SK-N-SH treated with all-trans-retinoic acid at 6 μM for 48 hours (cell line): ENCODE measurements at regions not wholly inside any gene's neighbourhood (a gene's known extent, or its start where the extent isn't known, plus 50 kb on each side); places are given as distances from the start of the nearest gene placed in this dataset.
"Not testable (repeated sequence)": the region's sequence is repeated elsewhere in the genome, so short reads cannot be mapped to it uniquely, and the experiment has no call there.

ENCODE experiments used
- ATAC-seq: fragments of 200-7000 bp; cut with Tn5 transposase; 3 replicates; pipeline ENCODE4 v1.9.1; 2020; ENCODE audit warnings: mild to moderate bottlenecking, moderate library complexity
- ARNTL ChIP-seq: fragments of 450-650 bp; formaldehyde crosslinking; IDR thresholded peaks from 2 replicates; pipeline ENCODE4 v1.5.0; 2020; ENCODE audit warnings: low read depth, mild to moderate bottlenecking, moderate library complexity, borderline replicate concordance
- RARB ChIP-seq: fragments of 250-450 bp; sonication (Bioruptor Pico); IDR thresholded peaks from 2 replicates; pipeline ENCODE4 v1.8.0; 2021; ENCODE audit warnings: mild to moderate bottlenecking, moderate library complexity

- ATAC-seq: not testable (repeated sequence)
Observed at GRCh38 chr9:42239445-42240260, 56.2 kb downstream of the SPATA31A6 start.

DNA sequence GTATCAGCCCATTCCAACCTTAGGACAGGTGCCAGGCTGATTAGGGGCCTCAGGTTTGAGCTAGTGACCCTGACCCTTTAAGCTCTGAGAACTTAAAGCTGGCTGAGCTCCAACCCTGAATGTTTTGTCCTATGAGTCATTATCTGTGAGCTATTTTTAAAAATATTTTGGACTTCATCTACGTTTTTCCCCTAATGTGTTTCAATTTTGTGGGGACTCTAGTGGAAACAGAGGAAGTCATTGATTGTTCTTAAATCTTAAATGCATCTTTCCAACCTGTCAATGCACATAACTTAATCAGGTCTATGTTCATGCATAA lies 56.8 kb downstream of the SPATA31A6 start:
- ATAC-seq: not testable (repeated sequence)

- not testable (repeated sequence) for ATAC-seq
Observed at GRCh38 chr9:42243211-42243610, 59.8 kb downstream of the SPATA31A6 start.

- peak; percentile 76 for ATAC-seq
Observed at GRCh38 chr9:42243822-42244221, 60.4 kb downstream of the SPATA31A6 start.

DNA sequence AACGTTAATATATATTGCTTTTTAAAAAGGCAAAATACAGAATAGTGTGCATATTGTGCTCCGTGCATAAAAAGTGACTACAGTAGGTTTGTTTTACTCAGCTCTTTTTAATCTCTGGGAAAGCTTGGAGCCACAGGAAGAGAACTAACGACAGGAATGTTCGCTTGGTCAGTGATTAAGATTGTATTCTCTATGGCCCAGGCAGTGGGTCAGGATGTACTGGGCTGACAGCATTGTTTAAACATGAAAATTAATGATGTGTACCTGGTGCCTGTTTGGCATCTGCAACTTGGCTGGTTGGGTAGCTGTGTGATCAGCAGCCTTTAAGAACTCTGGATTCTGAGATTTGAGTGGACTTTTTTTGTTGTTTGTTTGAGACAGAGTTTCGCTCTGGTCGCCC lies 85.3 kb downstream of the SPATA31A6 start:
- peak; percentile 33 for ATAC-seq

- peak; percentile 62 for ATAC-seq
Observed at GRCh38 chr9:42269171-42269570, 85.7 kb downstream of the SPATA31A6 start.

DNA sequence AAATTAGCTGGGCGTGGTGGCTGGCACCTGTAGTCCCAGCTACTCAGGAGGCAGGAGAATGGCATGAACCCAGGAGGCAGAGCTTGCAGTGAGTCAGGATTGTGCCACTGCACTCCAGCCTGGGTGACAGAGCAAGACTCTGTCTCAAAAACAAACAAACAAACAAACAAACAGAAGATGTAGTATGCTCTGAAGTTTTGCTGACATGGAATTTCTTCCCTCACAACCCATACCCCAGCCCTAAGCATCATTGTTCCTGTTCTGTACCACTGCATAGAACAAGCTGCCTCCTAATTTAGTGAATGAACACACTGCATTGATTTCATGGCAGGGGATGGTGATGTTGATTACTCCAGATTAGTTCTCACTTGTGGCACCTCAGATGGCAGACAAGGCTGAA lies 89.7 kb downstream of the SPATA31A6 start:
- not testable (repeated sequence) for ATAC-seq

DNA sequence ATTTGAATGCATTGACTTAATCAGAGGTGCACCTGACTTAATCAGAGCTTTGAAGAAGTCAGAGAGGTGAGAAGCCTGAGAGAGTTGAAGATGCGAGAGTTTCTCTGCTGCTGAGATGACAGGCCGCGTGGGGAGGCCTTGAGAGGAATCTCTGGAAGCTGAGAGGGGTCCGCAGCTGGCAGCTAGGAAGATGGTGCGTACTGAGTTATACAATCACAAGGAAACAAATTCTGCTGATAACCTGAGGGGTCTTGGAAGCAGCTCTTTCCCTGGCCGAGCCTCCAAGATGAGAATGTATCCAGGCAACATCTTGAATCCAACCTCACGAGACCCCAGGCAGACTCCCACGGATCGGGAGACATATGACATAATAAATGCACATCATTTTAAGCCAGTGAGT lies 91.7 kb downstream of the SPATA31A6 start:
- TF ChIP-seq RARB (no peak), ARNTL (CRISPR knock-in tag) (no peak)
- ATAC-seq: no peak

- not testable (repeated sequence) for ATAC-seq
Observed at GRCh38 chr9:42282531-42283178, 99.2 kb downstream of the SPATA31A6 start.

DNA sequence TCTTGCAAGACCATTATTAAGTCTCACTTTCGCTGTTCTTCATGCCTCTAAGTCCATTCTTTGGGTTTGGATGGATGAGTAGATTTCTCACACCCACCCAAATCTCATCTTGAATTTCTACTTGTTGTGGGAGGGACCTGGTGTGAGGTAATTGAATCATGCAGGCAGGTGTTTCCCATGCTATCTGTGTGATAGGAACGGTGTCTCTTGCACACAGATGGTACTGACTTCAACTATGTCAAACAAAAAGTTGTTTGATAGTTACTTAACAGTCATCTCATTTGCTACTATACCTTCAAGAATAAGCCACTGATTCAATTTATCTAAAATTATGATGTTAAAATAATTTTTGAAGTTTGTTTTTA lies 99.7 kb downstream of the SPATA31A6 start:
- ATAC-seq: not testable (repeated sequence)

- ATAC-seq: not testable (repeated sequence)
Observed at GRCh38 chr9:42286145-42286845, 102.8 kb downstream of the SPATA31A6 start.

GRCh38 chr9:42288002-42288864 lies 104.8 kb downstream of the SPATA31A6 start:
- ATAC-seq: not testable (repeated sequence)

DNA sequence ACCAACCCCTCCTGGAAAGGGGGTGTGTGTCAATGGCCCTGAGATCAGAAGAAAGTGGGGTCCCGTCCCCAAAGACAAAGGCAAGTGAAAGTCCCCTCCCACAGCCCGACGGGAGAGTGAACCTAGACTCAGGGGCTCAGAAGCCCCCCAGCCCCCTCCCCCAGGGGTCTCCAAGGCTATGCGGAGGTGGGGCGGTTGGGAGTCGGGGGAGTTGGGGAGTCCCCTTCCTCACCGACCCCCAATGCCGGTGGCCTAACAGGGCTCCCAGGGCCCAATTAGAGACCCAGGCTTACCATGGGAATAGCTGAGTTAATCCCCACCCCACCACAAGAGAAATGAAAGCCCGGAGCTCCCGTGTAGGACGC lies 105.4 kb downstream of the SPATA31A6 start:
- not testable (repeated sequence) for ATAC-seq

DNA sequence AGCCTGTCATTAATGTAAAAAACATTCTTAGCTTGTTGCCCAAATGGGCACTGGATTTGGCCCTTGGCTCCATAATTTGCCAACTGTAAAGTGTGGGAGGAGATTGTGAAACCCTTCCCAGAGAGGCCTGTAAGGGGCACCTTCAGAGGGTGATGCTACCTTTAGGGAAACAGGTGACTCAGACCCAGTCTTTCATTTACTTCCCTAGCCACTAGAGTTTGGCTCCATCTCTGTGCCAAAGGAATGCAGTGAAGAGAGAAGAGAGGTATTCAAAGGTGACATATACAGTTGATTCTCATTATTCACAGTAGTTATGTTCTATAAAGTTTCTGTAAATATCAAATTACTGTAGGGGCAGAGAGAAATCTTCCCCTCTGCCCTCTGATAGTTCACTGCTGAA lies 116.7 kb downstream of the SPATA31A6 start:
- ATAC-seq: not testable (repeated sequence)

DNA sequence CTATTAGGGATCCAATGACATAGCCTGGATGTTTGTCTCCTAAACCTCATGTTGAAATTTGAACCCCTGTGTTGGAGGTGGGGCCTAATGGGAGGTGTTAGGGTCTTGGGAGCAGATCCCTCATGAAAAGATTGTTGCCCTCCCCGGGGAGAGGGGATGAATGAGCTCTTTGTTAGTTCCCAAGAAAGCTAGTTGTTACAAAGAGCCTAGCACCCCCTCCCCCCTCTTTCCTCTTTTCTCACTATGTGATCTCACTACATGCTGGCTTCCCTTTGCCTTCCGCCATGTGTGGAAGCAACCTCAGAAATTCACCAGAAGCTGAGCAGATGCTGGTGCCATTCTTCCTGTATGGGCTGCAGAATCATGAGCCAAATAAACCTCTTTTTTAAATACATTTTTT lies 123.2 kb downstream of the SPATA31A6 start:
- not testable (repeated sequence) for ATAC-seq

DNA sequence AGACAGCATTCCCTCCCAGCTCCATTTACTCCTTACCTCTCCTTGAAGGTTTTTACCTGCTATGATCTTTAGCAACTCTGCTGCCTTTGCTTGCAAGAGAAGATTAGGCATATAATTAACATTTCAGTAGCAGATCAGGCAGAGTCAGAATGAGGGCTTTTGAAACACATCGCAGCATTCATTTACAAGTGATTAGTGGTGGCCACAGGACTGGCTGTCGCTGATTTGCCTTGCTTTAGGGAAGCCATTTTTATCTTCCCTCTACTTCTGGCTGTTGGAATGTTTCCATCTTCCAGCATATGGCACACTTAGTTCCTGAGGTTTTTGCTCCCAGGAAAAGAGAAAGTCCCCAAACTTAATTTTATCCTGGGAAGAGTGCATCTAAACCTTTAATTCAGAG lies 124.0 kb downstream of the SPATA31A6 start:
- ATAC-seq: not testable (repeated sequence)

DNA sequence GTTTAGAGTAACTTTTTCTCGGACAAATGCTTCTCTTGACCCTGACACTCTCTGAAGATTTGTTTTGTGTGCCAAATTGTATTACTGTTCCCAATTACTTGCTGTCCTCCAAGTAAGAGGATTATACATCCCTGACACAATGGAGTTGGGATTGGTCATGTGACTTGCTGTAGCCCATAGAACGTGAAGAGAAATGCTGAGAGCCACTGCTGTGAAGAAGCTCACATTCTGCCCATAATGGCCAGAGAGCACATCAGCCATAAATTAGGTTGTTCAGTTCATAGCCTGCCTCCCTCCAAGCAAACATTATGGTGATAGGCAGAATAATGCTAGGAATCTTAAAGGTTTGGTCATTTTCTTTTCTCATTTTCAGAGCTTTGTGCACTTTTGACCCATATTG lies 127.5 kb downstream of the SPATA31A6 start:
- ATAC-seq: not testable (repeated sequence)

DNA sequence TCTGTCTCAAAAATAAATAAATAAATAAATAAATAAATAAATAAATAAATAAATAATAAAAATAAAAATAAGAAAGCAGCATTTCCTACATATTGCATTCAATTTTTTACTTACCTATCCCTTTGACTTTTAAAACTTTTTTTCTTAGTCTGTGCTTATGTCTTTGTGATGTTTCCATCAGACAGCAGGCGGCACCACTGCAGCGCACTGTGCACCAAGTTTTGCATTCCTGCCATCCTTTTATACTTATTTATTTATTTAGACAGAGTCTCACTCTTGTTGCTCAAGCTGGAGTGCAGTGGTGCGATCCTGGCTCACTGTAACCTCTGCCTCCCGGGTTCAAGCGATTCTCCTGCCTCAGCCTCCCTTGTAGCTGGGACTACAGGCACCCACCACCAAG lies 132.6 kb downstream of the SPATA31A6 start:
- ATAC-seq: not testable (repeated sequence)

DNA sequence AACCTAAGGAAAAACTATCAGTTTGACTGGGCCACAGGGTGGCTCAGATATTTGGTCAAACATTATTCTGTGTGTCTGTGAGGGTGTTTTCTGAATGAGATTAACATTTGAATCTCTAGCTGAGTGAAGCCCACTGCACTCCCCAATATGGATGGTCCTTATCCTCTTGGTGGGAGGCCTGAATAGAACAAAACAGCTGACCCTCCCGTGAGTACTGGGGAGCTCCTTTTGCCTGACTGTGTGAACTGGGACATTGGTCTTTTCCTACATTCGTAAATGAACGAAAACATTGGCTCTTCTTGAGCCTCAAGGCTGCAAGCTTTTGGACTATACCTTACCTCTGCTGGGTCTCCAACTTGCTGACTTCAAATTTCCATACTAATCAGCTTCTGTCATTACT lies 134.2 kb downstream of the SPATA31A6 start:
- ATAC-seq: not testable (repeated sequence)

GRCh38 chr9:42323084-42323809 lies 139.8 kb downstream of the SPATA31A6 start:
- peak; percentile 64 for ATAC-seq

DNA sequence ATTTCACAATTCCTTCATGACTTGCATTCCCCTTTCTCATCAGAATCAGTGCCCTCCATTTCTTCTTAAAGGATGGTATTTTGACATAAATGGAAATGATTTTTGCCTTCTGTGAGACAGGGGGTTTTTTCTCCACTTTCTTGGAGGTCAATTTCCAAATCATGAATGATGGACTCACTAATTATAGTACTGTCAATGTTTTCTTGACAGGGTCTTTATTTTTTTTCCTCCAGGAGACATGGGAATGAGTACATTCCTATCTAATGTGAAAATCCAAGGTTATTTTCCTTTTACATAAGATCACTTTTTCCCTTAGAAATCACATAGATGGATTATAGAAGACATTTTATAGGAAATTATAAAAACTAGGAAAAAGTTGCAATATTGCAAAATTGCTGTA lies 141.7 kb downstream of the SPATA31A6 start:
- not testable (repeated sequence) for ATAC-seq
